ENCODE measurements at regions not wholly inside any gene's neighbourhood (a gene's known extent, or its start where the extent isn't known, plus 50 kb on each side); places are given as distances from the start of the nearest gene placed in this dataset.
A peak's percentile ranks its signal among the peaks of the same experiment; 100 is the strongest.

DNA sequence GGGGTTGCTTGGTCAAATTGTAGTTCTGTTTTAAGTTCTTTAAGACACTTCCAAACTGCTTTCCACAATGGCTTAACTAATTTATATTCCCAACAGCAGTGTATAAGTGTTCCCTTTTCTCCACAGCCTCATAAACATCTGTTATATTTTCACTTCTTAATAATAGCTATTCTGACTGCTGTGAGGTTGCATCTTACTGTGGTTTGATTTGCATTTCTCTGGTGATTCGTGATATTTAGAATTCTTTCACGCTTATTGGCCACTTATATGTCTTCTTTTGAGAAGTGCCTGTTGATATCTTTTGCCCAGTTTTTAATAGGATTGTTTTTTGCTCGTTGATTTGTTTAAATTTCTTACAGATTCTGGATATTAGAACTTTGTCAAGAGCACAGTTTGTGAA, 278.6 kb upstream of the ITM2A start:
- no peak for DNase-seq (ENCODE audit: low read depth)
- in situ Hi-C loops (cut with HindIII; ENCODE audit: low pct_unique_long_range_greater_than_20kb, low sequenced_read_pairs) = no loop called here

GRCh38 chrX:79631526-79631925, 264.4 kb upstream of the ITM2A start:
- in situ Hi-C loops (cut with HindIII; ENCODE audit: low pct_unique_long_range_greater_than_20kb, low sequenced_read_pairs) = no loop called here
- DNase-seq (ENCODE audit: low read depth) = peak; percentile 1

- in situ Hi-C loops (cut with HindIII; ENCODE audit: low pct_unique_long_range_greater_than_20kb, low sequenced_read_pairs) = no loop called here
- DNase-seq (ENCODE audit: low read depth) = peak; percentile 57
Measured at GRCh38 chrX:79630033-79631009, 263.2 kb upstream of the ITM2A start.

GRCh38 chrX:79623098-79623762, 256.1 kb upstream of the ITM2A start:
- in situ Hi-C loops (cut with HindIII; ENCODE audit: low pct_unique_long_range_greater_than_20kb, low sequenced_read_pairs) = no loop called here
- DNase-seq (ENCODE audit: low read depth) = no peak

DNA sequence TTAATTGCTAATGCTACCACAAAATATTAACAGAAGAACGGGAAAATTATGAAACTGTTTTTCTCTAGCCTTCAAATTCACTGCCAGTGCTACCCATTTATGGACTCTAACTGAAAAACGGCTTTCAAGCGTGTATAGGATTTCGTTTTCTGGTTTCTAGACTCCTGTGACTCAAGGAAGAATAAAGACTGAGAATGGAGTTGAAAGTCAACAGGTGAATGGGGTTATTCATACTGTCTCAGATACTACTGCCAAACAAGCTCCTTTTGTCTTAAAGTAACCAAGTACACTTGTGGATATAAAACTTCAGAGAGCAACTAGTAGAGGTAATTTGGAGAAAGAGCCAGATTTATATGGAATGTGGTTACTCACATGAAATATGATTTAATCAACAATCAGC, 251.1 kb upstream of the ITM2A start:
- DNase-seq (ENCODE audit: low read depth) = no peak
- in situ Hi-C loops (cut with HindIII; ENCODE audit: low pct_unique_long_range_greater_than_20kb, low sequenced_read_pairs) = no loop called here

DNA sequence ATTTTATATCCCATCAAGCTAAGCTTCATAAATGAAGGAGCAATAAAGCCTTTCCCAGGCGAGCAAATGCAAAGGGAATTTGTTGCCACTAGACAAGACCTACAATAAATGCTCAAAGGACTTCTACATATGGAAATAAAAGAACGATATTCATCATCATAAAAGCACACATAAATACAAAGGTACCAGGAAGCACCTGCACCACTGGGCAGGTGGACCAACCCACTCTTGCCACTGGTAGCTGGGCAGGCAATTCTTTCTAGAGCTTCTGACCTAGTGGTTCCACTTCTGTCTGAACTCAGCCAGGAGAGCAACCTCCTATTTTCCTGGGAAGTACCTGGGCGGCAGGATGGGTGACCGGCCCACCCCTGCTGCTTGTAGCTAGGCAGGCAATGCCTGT, 237.2 kb upstream of the ITM2A start:
- in situ Hi-C loops (cut with HindIII; ENCODE audit: low pct_unique_long_range_greater_than_20kb, low sequenced_read_pairs) = no loop called here
- DNase-seq (ENCODE audit: low read depth) = no peak

DNA sequence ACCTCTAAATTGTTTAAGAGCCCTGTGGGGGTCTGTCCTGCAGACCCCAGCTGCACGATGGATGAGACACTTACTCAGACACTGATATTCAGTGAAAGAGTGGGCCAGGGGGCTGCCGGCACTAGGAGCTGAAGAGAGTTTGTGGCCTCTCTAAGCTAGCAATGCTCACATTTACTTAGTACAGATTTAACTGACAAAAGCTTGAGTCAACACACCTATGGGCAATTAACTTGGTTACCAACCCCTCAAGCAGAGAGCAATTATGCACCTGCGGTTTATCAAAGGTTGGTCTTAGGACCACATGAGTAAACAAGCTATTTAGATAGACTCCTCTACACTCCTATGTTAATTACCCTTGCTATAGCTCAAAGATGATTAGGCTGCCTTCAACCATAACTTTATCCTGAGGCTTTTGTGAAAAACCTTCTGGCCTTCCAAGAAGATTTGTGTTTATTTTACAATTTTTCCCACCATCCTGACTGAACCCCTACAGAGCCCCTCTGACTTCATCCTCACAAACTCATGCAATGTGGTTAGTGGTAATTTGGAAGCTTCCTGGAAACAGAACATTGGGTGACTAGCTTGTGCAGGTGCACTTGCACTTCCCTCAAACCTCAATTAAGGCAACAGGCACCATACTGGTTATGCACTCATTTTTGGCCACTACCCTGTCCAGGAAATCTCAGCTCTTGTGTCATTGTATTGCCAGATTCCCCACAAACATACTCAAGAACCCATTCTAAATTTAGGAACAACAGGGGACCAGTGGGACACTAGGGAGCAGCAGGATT, 234.4 kb upstream of the ITM2A start:
- in situ Hi-C loops (cut with HindIII; ENCODE audit: low pct_unique_long_range_greater_than_20kb, low sequenced_read_pairs) = no loop called here
- DNase-seq (ENCODE audit: low read depth) = no peak

DNA sequence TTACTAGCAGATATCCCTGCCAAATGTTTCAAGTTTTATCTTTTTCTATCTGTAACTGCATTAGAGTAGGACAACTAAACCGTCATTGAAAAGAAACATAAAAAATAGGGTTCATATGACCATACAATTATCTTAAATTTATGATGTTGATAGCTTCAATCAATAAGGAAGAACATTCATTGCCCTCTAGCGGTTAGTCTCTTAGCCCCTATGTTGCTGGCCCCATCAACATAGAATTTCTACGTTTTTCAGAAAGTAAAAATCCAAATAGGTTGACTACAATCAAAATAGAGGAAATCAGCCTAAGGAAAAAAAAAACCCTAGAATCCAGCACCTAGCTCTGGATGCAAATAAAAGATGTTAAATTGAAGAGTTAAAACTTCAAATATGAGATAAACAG, 225.1 kb upstream of the ITM2A start:
- DNase-seq (ENCODE audit: low read depth) = no peak
- in situ Hi-C loops (cut with HindIII; ENCODE audit: low pct_unique_long_range_greater_than_20kb, low sequenced_read_pairs) = no loop called here

- DNase-seq (ENCODE audit: low read depth) = no peak
- in situ Hi-C loops (cut with HindIII; ENCODE audit: low pct_unique_long_range_greater_than_20kb, low sequenced_read_pairs) = no loop called here
Measured at GRCh38 chrX:79588233-79588632, 221.1 kb upstream of the ITM2A start.

GRCh38 chrX:79573760-79574159, 206.6 kb upstream of the ITM2A start:
- in situ Hi-C loops (cut with HindIII; ENCODE audit: low pct_unique_long_range_greater_than_20kb, low sequenced_read_pairs) = no loop called here
- peak; percentile 6 for DNase-seq (ENCODE audit: low read depth)

DNA sequence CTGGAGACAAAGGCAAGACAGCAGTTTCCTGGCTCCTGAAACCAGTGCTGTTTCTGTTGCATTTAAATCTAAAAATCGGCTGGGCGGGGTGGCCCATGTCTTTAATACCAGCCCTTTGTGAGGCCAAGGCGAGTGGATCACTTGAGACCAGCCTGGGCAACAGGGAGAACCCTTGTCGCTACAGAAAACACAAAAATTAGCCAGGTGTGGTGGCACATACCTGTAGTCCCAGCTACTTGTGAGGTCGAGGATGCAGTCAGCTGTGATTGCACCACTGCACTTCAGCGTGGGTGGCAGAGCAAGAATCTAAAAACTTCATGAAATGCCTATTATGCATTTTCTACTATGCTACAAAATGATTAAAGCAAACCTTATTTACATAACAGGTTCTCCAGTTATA, 205.4 kb upstream of the ITM2A start:
- in situ Hi-C loops (cut with HindIII; ENCODE audit: low pct_unique_long_range_greater_than_20kb, low sequenced_read_pairs) = no loop called here
- no peak for DNase-seq (ENCODE audit: low read depth)

DNA sequence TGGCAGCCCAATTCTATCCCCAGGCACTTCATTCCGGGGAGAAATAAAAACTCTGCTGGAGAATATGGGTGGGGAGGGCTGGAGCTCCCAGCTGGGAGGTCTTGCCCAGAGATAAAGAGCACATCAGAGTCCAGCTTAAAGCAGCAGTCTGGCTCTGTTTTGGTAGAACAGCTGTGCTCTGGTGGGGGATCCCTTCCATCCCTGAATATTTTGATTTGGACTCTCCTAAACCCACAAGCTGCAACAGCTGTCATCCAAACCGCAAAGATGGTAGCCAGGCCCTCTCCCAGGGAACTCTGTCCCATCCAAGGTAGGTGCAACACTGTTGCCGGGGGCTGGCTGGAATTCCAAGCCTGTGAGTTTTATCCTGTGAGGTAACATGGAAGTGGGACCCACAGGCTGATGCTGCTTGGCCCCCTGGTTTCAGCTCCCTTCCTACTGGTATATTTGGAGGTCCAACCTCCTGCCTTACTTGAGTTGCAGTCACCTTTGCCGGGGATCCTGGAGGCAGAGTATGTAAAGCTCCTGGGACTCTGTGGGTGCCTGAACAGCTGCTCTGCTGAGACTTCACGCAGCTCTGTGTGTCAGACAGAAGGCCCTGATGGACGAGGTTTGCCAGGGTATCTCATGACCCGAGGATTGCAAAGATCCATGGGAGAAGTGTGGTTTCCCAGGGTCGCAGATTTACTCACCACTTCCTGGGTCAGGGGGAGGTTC, 203.5 kb upstream of the ITM2A start:
- in situ Hi-C loops (cut with HindIII; ENCODE audit: low pct_unique_long_range_greater_than_20kb, low sequenced_read_pairs) = no loop called here

DNA sequence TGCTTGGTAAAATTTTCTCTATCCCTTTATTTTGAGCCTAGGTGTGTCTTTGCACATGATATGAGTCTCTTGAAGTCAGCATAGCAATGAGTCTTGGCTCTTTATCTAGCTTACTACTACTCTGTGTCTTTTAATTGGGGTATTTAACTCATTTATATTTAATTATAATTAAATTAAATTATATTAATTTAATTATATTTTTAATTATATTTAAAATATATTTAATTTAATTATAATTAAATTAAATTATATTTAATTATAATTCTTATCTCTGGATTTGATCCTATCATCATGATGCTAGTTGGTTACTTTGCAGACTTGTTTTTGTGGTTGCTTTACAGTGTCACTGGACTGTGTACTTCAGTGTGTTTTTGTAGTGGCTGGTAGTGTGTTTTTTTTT, 201.2 kb upstream of the ITM2A start:
- in situ Hi-C loops (cut with HindIII; ENCODE audit: low pct_unique_long_range_greater_than_20kb, low sequenced_read_pairs) = no loop called here
- no peak for DNase-seq (ENCODE audit: low read depth)

More for the DNA sequence above, 203.5 kb upstream of the ITM2A start:
- no peak for DNase-seq (ENCODE audit: low read depth)

DNA sequence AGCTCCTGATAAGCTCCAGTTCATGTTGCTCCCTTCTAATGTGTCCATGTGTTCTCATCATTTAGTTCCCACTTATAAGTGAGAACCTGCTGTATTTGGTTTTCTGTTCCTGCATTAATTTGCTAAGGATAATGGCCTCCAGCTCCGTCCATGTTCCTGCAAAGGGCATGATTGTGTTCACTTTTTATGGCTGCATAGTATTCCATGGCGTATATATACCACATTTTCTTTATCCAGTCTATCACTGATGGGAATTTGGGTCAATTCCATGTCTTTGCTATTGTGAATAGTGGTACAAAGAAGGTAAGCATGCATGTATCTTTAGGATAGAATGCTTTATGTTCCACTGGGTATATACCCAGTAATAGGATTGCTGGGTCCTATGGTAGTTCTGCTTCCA, 197.2 kb upstream of the ITM2A start:
- in situ Hi-C loops (cut with HindIII; ENCODE audit: low pct_unique_long_range_greater_than_20kb, low sequenced_read_pairs) = no loop called here
- DNase-seq (ENCODE audit: low read depth) = no peak

DNA sequence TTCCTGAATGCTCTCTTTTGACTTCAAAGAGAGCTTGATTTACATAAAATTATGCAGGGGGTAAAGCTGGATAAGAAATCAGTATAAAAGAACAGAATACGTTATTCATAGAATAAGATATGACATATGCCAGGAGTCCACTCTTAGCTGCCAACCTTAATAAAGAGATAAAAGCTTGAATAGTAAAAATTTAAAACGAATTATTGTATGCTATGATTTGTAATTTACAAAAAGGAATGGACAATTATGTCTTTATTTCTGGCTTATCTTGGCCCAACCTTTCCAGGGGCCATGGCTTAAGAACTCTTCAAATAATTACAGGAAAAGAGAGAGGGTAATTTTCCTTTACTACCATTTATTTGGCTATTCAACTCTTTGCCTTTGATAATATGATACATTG, 192.2 kb upstream of the ITM2A start:
- in situ Hi-C loops (cut with HindIII; ENCODE audit: low pct_unique_long_range_greater_than_20kb, low sequenced_read_pairs) = no loop called here
- DNase-seq (ENCODE audit: low read depth) = no peak

- no peak for DNase-seq (ENCODE audit: low read depth)
- in situ Hi-C loops (cut with HindIII; ENCODE audit: low pct_unique_long_range_greater_than_20kb, low sequenced_read_pairs) = no loop called here
Measured at GRCh38 chrX:79557212-79557611, 190.1 kb upstream of the ITM2A start.

DNA sequence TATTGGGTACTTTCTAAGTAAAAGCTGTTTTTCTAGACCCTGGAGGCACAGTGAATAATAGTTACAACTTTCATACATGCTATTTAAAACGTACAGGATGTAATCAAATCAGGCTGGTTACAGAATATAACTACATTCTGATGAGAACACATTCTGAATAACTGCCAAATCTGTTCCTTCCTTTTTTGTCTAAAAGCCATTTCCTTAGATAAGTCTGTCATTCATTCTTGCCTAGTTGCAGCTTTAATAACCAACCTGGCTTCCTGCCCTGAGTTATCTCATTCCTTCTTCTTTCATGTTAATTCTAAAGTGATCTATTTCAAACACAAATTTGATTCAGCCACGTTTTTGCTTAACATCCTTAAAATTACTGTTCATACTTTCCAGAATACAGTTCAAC, 189.7 kb upstream of the ITM2A start:
- in situ Hi-C loops (cut with HindIII; ENCODE audit: low pct_unique_long_range_greater_than_20kb, low sequenced_read_pairs) = no loop called here
- no peak for DNase-seq (ENCODE audit: low read depth)

- DNase-seq (ENCODE audit: low read depth) = no peak
- in situ Hi-C loops (cut with HindIII; ENCODE audit: low pct_unique_long_range_greater_than_20kb, low sequenced_read_pairs) = no loop called here
Measured at GRCh38 chrX:79530310-79531108, 163.4 kb upstream of the ITM2A start.

Data from Caki2 (cell line).